ENCODE measurements at regions not wholly inside any gene's neighbourhood (a gene's known extent, or its start where the extent isn't known, plus 50 kb on each side); places are given as distances from the start of the nearest gene placed in this dataset.

- DNase-seq = no peak
Measured at GRCh38 chr22:27492566-27493201, 308.9 kb downstream of the MN1 start.

- no peak for DNase-seq
Measured at GRCh38 chr22:27493796-27494195, 307.8 kb downstream of the MN1 start.

DNA sequence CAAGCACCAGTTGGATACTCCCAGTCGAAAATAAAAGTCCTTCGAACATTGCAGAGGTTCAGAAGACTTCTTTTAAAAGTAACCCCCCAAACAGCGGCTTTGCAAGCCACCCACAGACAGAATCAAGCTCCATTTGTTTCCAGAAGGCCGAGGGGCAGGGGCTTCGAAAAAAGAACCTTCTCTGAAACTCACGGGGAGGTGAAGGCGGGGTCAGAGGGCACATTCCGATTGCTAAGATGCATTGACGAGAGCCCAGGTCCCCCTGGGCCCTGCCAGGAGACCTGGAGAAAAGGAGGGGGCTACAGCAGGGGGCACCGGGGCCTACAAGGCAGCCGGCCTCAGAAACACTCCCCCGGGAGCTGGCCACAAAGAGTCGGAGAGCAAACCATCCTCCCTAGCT, 306.8 kb downstream of the MN1 start:
- no peak for DNase-seq

DNA sequence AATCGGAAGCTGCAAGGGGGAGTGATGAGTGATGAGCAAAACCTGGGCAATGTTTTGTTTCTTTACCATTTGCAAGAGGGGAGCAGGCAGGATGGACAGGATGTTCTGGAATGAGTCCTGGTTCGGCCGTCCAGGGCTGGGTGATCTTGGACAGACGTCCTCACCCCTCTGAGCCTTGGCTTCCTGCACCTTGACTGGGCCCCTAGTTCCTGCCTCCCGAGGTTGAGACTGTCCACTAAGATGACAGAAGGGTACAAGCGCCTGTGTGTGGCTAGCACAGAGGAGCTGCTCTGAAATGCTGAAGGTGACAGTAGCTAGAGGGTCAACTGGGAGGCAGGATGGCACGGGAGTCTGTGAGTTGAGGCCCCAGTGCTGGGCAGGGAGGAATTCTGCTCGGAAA, 306.2 kb downstream of the MN1 start:
- no peak for DNase-seq

- DNase-seq = no peak
Measured at GRCh38 chr22:27499121-27499520, 302.4 kb downstream of the MN1 start.

DNA sequence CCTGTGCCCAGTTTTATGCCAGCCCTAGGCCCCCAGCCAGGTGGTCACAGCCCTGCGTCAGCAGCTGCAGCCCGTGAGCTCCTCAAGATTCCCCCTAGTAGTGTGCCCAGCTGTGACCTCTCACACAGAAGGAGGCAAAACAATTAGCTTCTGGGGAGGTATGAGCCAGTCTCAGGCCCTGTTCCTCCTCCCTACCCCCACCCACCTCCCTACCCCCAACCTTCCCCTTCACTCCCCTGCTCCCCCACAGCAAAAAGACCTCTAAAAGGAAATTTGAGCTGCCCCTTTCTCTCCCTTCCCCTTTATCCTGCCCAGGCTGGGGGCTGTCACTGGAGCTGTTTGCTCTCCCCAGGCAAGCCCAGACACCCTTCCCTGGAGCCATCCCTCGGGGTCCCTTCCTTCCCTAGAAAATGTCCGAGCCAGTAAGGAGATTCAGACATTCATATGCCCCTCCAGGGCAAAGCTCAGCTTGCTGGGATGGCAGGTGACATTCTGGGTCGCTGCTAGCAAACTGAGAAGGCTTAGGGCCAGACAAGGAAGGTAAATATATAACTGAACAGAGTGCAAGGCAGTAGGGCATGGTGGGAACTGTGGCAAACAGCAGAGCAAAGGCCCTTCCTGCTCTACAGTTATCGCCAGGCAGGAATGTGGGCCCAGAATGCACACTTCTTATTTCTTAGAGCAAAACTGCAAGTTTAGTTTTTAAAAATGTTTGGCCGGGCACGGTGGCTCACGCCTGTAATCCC, 300.2 kb downstream of the MN1 start:
- DNase-seq = no peak

GRCh38 chr22:27502327-27502726, 299.2 kb downstream of the MN1 start:
- DNase-seq = no peak

- DNase-seq = no peak
Measured at GRCh38 chr22:27504360-27505253, 296.9 kb downstream of the MN1 start.

DNA sequence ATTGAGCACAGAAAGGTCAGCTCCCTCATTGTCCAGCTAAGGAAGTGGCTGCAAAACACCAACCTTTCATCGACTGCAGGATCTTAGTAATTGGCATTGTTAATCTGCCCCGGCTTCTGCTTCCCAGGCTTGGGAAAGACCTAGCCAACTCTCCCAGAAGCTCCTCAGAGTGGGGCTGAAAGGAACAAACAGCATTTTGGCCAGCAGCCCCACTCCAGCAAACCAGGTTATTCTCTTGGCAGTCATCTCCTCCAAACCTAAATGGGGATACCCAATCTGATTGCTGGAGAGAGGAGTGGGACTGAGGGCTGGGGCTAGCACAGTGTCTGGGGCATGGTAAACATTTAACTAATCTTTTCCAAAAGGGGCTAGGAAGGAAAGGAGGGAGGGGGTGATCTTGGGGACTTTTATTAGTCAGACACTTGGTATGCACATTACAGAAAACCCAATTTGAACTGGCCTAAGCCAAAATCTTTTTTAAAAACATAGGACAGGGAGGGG, 294.4 kb downstream of the MN1 start:
- DNase-seq = no peak

GRCh38 chr22:27507935-27508526, 293.5 kb downstream of the MN1 start:
- DNase-seq = no peak

GRCh38 chr22:27509132-27509920, 292.2 kb downstream of the MN1 start:
- no peak for DNase-seq

DNA sequence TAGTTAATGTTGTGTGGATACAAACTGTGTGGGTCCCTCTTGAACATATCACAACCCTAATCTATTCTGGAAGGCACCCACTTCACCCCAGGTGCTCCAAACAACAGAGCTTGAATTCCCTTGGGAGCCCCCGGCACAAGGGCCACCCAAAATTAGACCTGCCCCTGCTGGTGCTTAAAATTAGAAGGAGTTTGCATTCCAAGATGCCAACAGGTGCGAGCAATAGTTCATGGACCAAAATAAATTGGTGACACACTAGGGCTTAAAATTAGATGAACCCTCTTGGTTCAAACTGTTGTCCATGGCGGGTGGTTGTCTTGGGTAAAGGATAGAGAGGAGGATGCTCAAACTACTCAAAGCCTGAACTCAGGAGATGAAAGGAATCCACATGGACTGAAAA, 291.5 kb downstream of the MN1 start:
- no peak for DNase-seq

GRCh38 chr22:27512283-27512761, 289.2 kb downstream of the MN1 start:
- no peak for DNase-seq

GRCh38 chr22:27513021-27513420, 288.5 kb downstream of the MN1 start:
- DNase-seq = no peak

DNA sequence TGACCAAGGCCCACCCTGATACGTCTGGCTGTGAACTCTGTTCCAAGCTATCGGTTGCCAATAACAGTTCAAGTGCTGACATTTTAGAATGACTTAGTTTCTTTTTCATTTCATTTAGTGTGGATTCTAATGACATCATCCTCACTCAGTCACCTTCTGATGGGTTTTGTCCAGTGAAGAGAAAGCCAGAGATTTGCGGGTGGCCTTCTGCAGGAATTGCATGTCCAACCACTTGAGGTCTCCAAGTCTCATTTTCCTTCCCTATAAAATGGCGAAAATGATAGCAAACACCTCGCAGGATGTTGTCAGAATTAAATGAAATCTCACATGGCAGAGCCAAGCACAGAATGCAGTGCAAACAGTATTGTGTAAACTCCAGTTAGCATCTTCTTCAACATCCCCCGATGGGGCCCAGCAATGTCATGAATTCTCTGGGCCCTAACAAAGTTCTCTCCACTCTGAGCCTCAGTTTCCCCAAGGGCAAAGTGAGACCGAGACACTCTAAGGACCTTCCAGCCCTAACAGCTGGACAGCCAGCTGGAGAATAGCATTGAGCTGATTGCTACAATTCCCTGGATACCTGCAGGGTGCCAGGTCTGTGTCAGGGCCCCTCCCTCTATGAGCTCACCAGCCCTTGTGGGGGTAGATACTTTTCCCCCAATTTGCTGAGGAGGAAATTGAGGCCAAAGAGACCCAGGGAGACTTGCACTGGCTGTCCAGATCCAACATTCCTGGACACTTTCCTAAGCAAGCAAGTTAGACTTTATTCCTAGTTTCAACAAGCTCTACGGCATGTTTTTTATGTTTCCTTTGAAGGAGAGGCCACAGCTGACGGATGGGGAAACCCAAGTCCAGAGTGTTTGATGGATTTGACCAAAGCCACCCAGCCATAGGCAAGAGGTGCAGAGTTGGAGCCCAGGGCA, 286.7 kb downstream of the MN1 start:
- no peak for DNase-seq

GRCh38 chr22:27517361-27518155, 284.0 kb downstream of the MN1 start:
- no peak for DNase-seq

DNA sequence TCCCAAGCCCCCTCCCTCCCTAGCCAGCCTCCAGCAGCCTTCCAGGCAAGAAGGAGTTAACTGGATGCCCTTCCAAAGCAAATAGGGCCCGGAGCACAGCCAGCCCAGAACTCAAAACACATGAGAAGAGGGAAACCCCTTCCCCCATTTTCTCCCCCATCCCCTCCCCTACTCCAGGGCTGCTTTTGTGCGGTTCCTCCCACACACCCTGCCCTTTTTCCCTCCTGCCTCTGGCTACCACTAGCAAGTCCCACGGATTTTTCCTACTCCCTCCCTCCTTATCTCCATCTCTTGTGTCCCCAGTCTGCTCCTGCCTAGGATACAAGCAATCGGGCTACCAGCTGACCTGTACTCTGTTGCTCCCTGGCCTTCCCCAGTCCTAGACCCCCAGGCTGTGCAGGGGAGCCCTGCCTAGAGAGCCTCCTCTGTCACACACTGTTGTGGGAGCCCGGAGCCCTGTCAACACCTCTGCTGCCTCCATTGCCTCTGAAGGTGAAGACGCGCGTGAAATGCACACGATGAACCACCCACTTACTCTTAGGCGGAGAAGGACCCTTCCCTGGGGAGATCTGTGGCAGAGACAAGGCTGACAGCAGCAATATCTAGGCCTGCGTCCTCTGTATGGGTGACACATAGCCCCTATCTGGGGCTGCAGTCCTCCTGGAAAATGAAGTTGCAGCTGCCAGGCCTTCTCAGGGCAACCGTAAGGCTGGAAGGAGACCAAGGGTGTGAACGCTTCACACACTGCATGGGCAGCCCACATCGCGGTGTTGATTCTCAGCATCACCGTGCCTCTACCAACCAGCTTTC, 282.8 kb downstream of the MN1 start:
- DNase-seq = no peak

GRCh38 chr22:27523711-27524110, 277.8 kb downstream of the MN1 start:
- DNase-seq = no peak

DNA sequence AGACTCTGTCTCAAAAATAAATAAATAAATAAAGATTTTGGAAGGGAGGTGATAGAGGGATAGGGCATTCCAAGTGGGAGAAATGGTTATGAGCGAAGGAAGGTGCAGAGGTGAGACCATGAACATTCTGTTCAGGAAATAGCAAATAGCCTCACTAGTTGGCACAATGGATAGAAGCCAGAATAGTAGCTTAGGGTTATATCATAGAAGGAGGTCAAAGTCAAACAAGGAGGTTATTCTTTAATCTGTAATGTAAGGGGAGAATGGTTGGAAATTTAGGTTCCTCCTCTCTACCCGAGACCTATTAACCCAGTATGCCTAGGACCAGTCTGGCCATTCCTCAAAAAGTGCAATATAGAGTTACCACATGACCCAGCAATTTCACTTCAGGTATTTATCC, 275.8 kb downstream of the MN1 start:
- DNase-seq = no peak

All from NK-92 treated with Interleukin-12 subunit alpha and Interleukin-12 subunit beta, amount 100 ng/mL, for 24 hours (cell line).